ENCODE measurements at regions not wholly inside any gene's neighbourhood (a gene's known extent, or its start where the extent isn't known, plus 50 kb on each side); places are given as distances from the start of the nearest gene placed in this dataset.

DNA sequence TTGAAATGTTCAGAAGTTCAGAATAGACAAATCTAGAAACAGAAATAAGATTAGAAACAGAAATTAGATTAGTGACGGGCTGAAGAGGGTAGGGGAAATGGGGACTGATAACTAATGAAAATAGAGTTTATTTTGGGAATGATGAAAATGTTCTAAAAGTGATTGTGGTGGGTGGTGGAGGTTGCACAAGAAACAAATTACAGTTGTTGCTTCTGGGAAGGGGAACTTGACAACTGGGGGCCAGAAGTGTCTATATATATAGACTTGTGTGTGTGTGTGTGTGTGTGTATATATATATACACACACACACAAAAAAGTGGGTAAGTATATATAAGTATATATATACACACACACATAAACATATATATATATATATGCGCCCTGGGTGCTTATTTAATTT is 86.5 kb upstream of the RREB1 start:
- TF ChIP-seq ESRRG (CRISPR knock-in tag; IDR thresholded peaks at IDR 0.05) (no peak), ZC3H10 (CRISPR knock-in tag; IDR thresholded peaks at IDR 0.05) (no peak), GLIS3 (CRISPR knock-in tag; IDR thresholded peaks at IDR 0.05) (no peak)
- TF ChIP-seq, protein P1, sequence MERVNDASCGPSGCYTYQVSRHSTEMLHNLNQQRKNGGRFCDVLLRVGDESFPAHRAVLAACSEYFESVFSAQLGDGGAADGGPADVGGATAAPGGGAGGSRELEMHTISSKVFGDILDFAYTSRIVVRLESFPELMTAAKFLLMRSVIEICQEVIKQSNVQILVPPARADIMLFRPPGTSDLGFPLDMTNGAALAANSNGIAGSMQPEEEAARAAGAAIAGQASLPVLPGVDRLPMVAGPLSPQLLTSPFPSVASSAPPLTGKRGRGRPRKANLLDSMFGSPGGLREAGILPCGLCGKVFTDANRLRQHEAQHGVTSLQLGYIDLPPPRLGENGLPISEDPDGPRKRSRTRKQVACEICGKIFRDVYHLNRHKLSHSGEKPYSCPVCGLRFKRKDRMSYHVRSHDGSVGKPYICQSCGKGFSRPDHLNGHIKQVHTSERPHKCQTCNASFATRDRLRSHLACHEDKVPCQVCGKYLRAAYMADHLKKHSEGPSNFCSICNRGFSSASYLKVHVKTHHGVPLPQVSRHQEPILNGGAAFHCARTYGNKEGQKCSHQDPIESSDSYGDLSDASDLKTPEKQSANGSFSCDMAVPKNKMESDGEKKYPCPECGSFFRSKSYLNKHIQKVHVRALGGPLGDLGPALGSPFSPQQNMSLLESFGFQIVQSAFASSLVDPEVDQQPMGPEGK (CRISPR knock-in tag; IDR thresholded peaks at IDR 0.05; ENCODE audit: borderline replicate concordance), result no peak

Measured in SK-N-SH treated with all-trans-retinoic acid at 6 μM for 48 hours (cell line).